DND-41 (cell line): ENCODE measurements at regions not wholly inside any gene's neighbourhood (a gene's known extent, or its start where the extent isn't known, plus 50 kb on each side); places are given as distances from the start of the nearest gene placed in this dataset.

Source experiments
- ATAC-seq: fragments of 200-7000 bp; cut with Tn5 transposase; 3 replicates; pipeline ENCODE4 v1.9.1; 2021; ENCODE audit warnings: low read depth; ENCODE audit not compliant: insufficient read depth
- DNase-seq: peaks from one replicate; pipeline ENCODE4 v3.0.0-alpha.2; 2020
- H2AFZ ChIP-seq: 2 replicates; pipeline ENCODE4 v1.6.0; 2012; ENCODE audit warnings: low read depth, low read length
- H3K27ac ChIP-seq: 2 replicates; pipeline ENCODE4 v1.5.1; 2012; ENCODE audit warnings: low read length, inconsistent platforms
- H3K27me3 ChIP-seq: fragments of 200-600 bp; sonication (generic); 2 replicates; pipeline ENCODE4 v1.6.0; 2012; ENCODE audit warnings: low read length, mild to moderate bottlenecking, inconsistent platforms; ENCODE audit not compliant: insufficient read depth, poor library complexity
- H3K36me3 ChIP-seq: 2 replicates; pipeline ENCODE4 v1.5.1; 2012; ENCODE audit warnings: low read length, inconsistent platforms; ENCODE audit not compliant: insufficient read depth
- H3K4me1 ChIP-seq: 2 replicates; pipeline ENCODE4 v1.5.1; 2012; ENCODE audit warnings: mild to moderate bottlenecking, low read length; ENCODE audit not compliant: insufficient read depth
- H3K4me2 ChIP-seq: 2 replicates; pipeline ENCODE4 v1.6.0; 2012; ENCODE audit warnings: mild to moderate bottlenecking, moderate library complexity, low read length, inconsistent platforms; ENCODE audit not compliant: insufficient read depth
- H3K4me3 ChIP-seq, 2 experiments: fragments of 200-600 bp in 1 of 2; shearing (Covaris generic) in 1 of 2; 2 replicates each; pipeline ENCODE4 v1.5.1; 2012 to 2016; ENCODE audit warnings: inconsistent platforms in 2 of 2, low read length in 2 of 2, mild to moderate bottlenecking in 2 of 2, low read depth in 1 of 2, moderate library complexity in 1 of 2
- H3K79me2 ChIP-seq: 2 replicates; pipeline ENCODE4 v1.6.0; 2012; ENCODE audit warnings: low read length, inconsistent platforms; ENCODE audit not compliant: insufficient read depth
- H3K9ac ChIP-seq: 2 replicates; pipeline ENCODE4 v1.6.0; 2012; ENCODE audit warnings: low read depth, mild to moderate bottlenecking, inconsistent platforms, low read length, moderate library complexity
- H3K9me3 ChIP-seq: 2 replicates; pipeline ENCODE4 v1.5.1; 2012; ENCODE audit warnings: low read length, moderate library complexity, mild to moderate bottlenecking, inconsistent platforms; ENCODE audit not compliant: insufficient read depth, severe bottlenecking
- H4K20me1 ChIP-seq: 2 replicates; pipeline ENCODE4 v1.6.0; 2012; ENCODE audit warnings: low read length; ENCODE audit not compliant: insufficient read depth
- EZH2 ChIP-seq: IDR thresholded peaks from 3 replicates; pipeline ENCODE4 v1.6.1; 2012; ENCODE audit warnings: borderline replicate concordance, low read depth, mild to moderate bottlenecking, moderate library complexity, low read length, inconsistent platforms; ENCODE audit not compliant: severe bottlenecking
- TF ChIP-seq, protein P1 (sequence below): IDR thresholded peaks from 2 replicates; pipeline ENCODE4 v1.5.1; 2012; ENCODE audit warnings: borderline replicate concordance, low read length, moderate library complexity, mild to moderate bottlenecking; ENCODE audit not compliant: poor library complexity, severe bottlenecking; ENCODE audit errors: extremely low read depth

- Histone ChIP-seq H3K27ac (no peak overlapping the region), H3K4me2 (no peak overlapping the region), H3K9ac (no peak overlapping the region), H3K27me3 (peaks cover 3% of the 10 kb centered on the region), H3K9me3 (no peaks in the 10 kb centered on the region), H2AFZ (no peak overlapping the region), H3K36me3 (no peaks in the 10 kb centered on the region), H3K4me1 (no peaks in the 10 kb centered on the region), H3K4me3 (no peak overlapping the region), H3K79me2 (no peaks in the 10 kb centered on the region), H4K20me1 (no peaks in the 10 kb centered on the region)
- DNase-seq (no peak), ATAC-seq (no peak)
- no peak for TF ChIP-seq EZH2
- TF ChIP-seq, protein P1, sequence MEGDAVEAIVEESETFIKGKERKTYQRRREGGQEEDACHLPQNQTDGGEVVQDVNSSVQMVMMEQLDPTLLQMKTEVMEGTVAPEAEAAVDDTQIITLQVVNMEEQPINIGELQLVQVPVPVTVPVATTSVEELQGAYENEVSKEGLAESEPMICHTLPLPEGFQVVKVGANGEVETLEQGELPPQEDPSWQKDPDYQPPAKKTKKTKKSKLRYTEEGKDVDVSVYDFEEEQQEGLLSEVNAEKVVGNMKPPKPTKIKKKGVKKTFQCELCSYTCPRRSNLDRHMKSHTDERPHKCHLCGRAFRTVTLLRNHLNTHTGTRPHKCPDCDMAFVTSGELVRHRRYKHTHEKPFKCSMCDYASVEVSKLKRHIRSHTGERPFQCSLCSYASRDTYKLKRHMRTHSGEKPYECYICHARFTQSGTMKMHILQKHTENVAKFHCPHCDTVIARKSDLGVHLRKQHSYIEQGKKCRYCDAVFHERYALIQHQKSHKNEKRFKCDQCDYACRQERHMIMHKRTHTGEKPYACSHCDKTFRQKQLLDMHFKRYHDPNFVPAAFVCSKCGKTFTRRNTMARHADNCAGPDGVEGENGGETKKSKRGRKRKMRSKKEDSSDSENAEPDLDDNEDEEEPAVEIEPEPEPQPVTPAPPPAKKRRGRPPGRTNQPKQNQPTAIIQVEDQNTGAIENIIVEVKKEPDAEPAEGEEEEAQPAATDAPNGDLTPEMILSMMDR, result no peak
Observed at GRCh38 chr2:19642501-19642900, 259.3 kb downstream of the TTC32 start.

DNA sequence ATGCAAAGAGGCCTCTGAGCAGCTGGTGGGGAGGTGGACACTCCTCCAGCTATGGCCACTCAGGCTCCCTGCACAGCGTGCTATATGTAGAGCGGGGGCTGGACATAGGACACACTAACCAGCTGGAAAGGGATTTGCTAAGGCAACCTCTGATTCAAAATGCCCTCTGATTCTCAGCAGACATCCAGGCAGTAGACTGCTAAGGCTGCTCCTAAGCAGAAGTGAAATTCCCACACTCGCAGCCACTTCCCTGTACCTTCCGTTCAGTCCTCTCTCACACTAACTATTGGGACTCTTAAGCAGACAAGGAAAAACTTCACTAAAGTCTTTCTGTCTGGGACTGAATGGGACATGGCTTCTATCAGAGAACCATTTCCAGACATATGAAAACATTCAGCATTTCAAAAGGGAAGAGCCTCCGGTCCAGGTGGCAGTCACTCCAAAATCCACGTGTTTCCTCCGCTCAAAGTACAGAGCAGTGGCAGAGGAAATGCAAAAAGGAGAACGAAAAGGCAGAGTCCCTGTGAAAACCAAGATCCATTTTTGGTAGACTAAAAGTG lies 265.8 kb downstream of the TTC32 start:
- H3K4me2 ChIP-seq, result no peak overlapping the region
- no peak overlapping the region for H3K27ac ChIP-seq
- no peaks in the 10 kb centered on the region for H4K20me1 ChIP-seq
- ATAC-seq, result no peak
- H3K36me3 ChIP-seq, result no peaks in the 10 kb centered on the region
- H3K9ac ChIP-seq, result no peak overlapping the region
- no peaks in the 10 kb centered on the region for H3K4me1 ChIP-seq
- H3K79me2 ChIP-seq, result no peaks in the 10 kb centered on the region
- no peak overlapping the region for H3K4me3 ChIP-seq
- H3K9me3 ChIP-seq, result no peaks in the 10 kb centered on the region
- no peaks in the 10 kb centered on the region for H3K27me3 ChIP-seq
- DNase-seq, result no peak
- TF ChIP-seq, protein P1, result no peak
- TF ChIP-seq EZH2, result no peak
- no peak overlapping the region for H2AFZ ChIP-seq

GRCh38 chr2:19632403-19632991 lies 269.3 kb downstream of the TTC32 start:
- H3K27me3 ChIP-seq, result no peaks in the 10 kb centered on the region
- DNase-seq (no peak), ATAC-seq (no peak)
- H3K9me3 ChIP-seq, result no peaks in the 10 kb centered on the region
- no peak overlapping the region for H3K9ac ChIP-seq
- H2AFZ ChIP-seq, result no peak overlapping the region
- no peaks in the 10 kb centered on the region for H3K4me1 ChIP-seq
- H4K20me1 ChIP-seq, result no peaks in the 10 kb centered on the region
- no peaks in the 10 kb centered on the region for H3K79me2 ChIP-seq
- no peak overlapping the region for H3K27ac ChIP-seq
- no peaks in the 10 kb centered on the region for H3K36me3 ChIP-seq
- TF ChIP-seq, protein P1, result no peak
- TF ChIP-seq EZH2, result no peak
- no peak overlapping the region for H3K4me3 ChIP-seq
- H3K4me2 ChIP-seq, result no peak overlapping the region
